ENCODE measurements at regions not wholly inside any gene's neighbourhood (a gene's known extent, or its start where the extent isn't known, plus 50 kb on each side); places are given as distances from the start of the nearest gene placed in this dataset.

- H2AFZ ChIP-seq (ENCODE audit: low read depth, low read length): no peak overlapping the region
- no peak overlapping the region for H3K27ac ChIP-seq (ENCODE audit: insufficient read depth, low read depth, low read length)
- FAIRE-seq (no peak), DNase-seq (ENCODE audit: low read depth, low spot score) (no peak)
- no peak overlapping the region for H3K9ac ChIP-seq (replicated peaks; ENCODE audit: extremely low read depth, insufficient read depth, low read length)
- intact Hi-C loops (cut with micrococcal nuclease) (no loop called here), dilution Hi-C loops (cut with MboI; ENCODE audit: extremely low pct_ligation_motif_present, low sequenced_read_pairs) (no loop called here)
- H3K9me3 ChIP-seq (replicated peaks; ENCODE audit: control insufficient read depth, insufficient read depth, low read length): no peaks in the 10 kb centered on the region
- no peak overlapping the region for H3K4me2 ChIP-seq (ENCODE audit: insufficient read depth, low read length)
- no peaks in the 10 kb centered on the region for H3K4me1 ChIP-seq (ENCODE audit: control insufficient read depth, extremely low read depth, insufficient read depth, low read length)
- ChIA-PET POLR2A (no interaction called here), CTCF (no interaction called here)
- H3K9me1 ChIP-seq (replicated peaks; ENCODE audit: control insufficient read depth, extremely low read depth, insufficient read depth, low read length): no peaks in the 10 kb centered on the region
- TF ChIP-seq MYC (IDR thresholded peaks at IDR 0.05; ENCODE audit: low read depth, low read length) (no peak), MAX (IDR thresholded peaks at IDR 0.05; ENCODE audit: insufficient read depth, insufficient read length) (no peak), POLR2AphosphoS5 (IDR thresholded peaks at IDR 0.05; ENCODE audit: insufficient read depth, low read depth, low read length) (no peak), FOS (IDR thresholded peaks at IDR 0.05; ENCODE audit: borderline replicate concordance, insufficient read depth, low read length) (no peak), POLR2A (IDR thresholded peaks at IDR 0.05; ENCODE audit: low read depth, low read length) (no peak), JUN (IDR thresholded peaks at IDR 0.05; ENCODE audit: borderline replicate concordance, insufficient read depth, insufficient read length, low read depth) (no peak), CTCF (IDR thresholded peaks at IDR 0.05; ENCODE audit: extremely low read depth in 1 of 2, insufficient read depth in 1 of 2, low read depth in 1 of 2, low read length in 2 of 2) (no peak), EZH2 (IDR thresholded peaks at IDR 0.05; ENCODE audit: borderline replicate concordance, low read depth, low read length, severe bottlenecking) (no peak), GATA2 (IDR thresholded peaks at IDR 0.05; ENCODE audit: insufficient read depth, insufficient read length, low read depth, low read length) (no peak)
- H3K79me2 ChIP-seq (ENCODE audit: control insufficient read depth, insufficient read depth, low read length): no peaks in the 10 kb centered on the region
- BruUV-seq (replicated peaks): no TSS peak
- H4K20me1 ChIP-seq (replicated peaks; ENCODE audit: control insufficient read depth, extremely low read depth, insufficient read depth, low read length): no peaks in the 10 kb centered on the region
- H3K36me3 ChIP-seq (ENCODE audit: control insufficient read depth in 2 of 2, extremely low read depth in 1 of 2, insufficient read depth in 2 of 2, low read length in 2 of 2): no peaks in the 10 kb centered on the region
- H3K27me3 ChIP-seq (ENCODE audit: control insufficient read depth in 2 of 2, insufficient read depth in 2 of 2, low read length in 2 of 2): peaks cover 2 to 4% of the 10 kb centered on the region in 2 experiments
- no peak overlapping the region for H3K4me3 ChIP-seq (replicated peaks in 1 of 3; ENCODE audit: insufficient read depth in 1 of 3, low read depth in 1 of 3, low read length in 3 of 3)
These were observed 141.7 kb downstream of the GLI2 start for GRCh38 chr2:120877409-120877808.
